Common myeloid progenitor, CD34-positive (primary cell): ENCODE measurements at regions not wholly inside any gene's neighbourhood (a gene's known extent, or its start where the extent isn't known, plus 50 kb on each side); places are given as distances from the start of the nearest gene placed in this dataset.

Source experiments
- CTCF ChIA-PET: fragments of 350-600 bp; sonication (Branson Sonifier 250); formaldehyde crosslinking; loops from one replicate; lab custom pipeline; 2021; ENCODE audit warnings: antibody characterized with exemption; lab: Charles Lee
- POLR2A ChIA-PET: fragments of 350-600 bp; sonication (Branson Sonifier 250); formaldehyde crosslinking; loops from one replicate; lab custom pipeline; 2021; ENCODE audit warnings: antibody characterized with exemption; lab: Charles Lee
- DNase-seq, 3 donors: peaks; one replicate each; pipeline versions ENCODE4 v3.0.0 to v3.0.0-alpha.2; 2013
- H3K27ac ChIP-seq, 2 experiments: 1 replicate in 1 of 2; 2 replicates in 1 of 2; pipeline ENCODE4 v1.7.0; 2013; ENCODE audit warnings: inconsistent platforms in 2 of 2, low read length in 2 of 2, mild to moderate bottlenecking in 2 of 2, low read depth in 1 of 2, moderate library complexity in 1 of 2; ENCODE audit not compliant: severe bottlenecking in 2 of 2, insufficient read depth in 1 of 2, poor library complexity in 1 of 2
- H3K27me3 ChIP-seq, 5 experiments: replicated peaks in 2 of 5; 1 replicate in 3 of 5; 2 replicates in 2 of 5; pipeline versions ENCODE4 v1.6.1 to v1.7.0; 2013; ENCODE audit warnings: low read length in 4 of 5, mild to moderate bottlenecking in 2 of 5, moderate library complexity in 2 of 5, inconsistent platforms in 1 of 5; ENCODE audit not compliant: insufficient read depth in 5 of 5, control insufficient read depth in 4 of 5
- H3K36me3 ChIP-seq, 4 experiments: 1 replicate in 2 of 4; 2 replicates in 2 of 4; pipeline versions ENCODE4 v1.6.1 to v1.7.0; 2013; ENCODE audit warnings: low read length in 3 of 4, control low read depth in 1 of 4, mild to moderate bottlenecking in 1 of 4; ENCODE audit not compliant: control insufficient read depth in 4 of 4, insufficient read depth in 4 of 4
- H3K4me1 ChIP-seq, 4 experiments: 1 replicate in 3 of 4; 2 replicates in 1 of 4; pipeline versions ENCODE4 v1.6.1 to v1.7.1; 2013; ENCODE audit warnings: low read length in 3 of 4, mild to moderate bottlenecking in 3 of 4, control low read depth in 1 of 4, inconsistent platforms in 1 of 4, moderate library complexity in 1 of 4; ENCODE audit not compliant: control insufficient read depth in 4 of 4, insufficient read depth in 4 of 4; ENCODE audit errors: control extremely low read depth in 1 of 4
- H3K4me3 ChIP-seq, 7 experiments: 1 replicate in 4 of 7; 2 replicates in 3 of 7; pipeline versions ENCODE4 v1.5.1 to v1.7.0; 2013; ENCODE audit warnings: mild to moderate bottlenecking in 7 of 7, low read length in 6 of 7, moderate library complexity in 6 of 7, inconsistent platforms in 2 of 7, low read depth in 2 of 7, control low read depth in 1 of 7; ENCODE audit not compliant: insufficient read depth in 4 of 7, control insufficient read depth in 1 of 7; ENCODE audit errors: extremely low read depth in 1 of 7
- H3K9me3 ChIP-seq, 5 experiments: 1 replicate in 4 of 5; 2 replicates in 1 of 5; pipeline versions ENCODE4 v1.6.1 to v1.7.1; 2013; ENCODE audit warnings: low read length in 4 of 5, mild to moderate bottlenecking in 2 of 5, inconsistent platforms in 1 of 5, low read depth in 1 of 5, moderate library complexity in 1 of 5; ENCODE audit not compliant: control insufficient read depth in 4 of 5, insufficient read depth in 2 of 5; ENCODE audit errors: control extremely low read depth in 1 of 5
- WGBS: methylation state at CpG from one replicate; pipeline ENCODE4 v1.1.5; 2013; ENCODE audit not compliant: insufficient coverage; 5-methylcytosine and 5-hydroxymethylcytosine counted together

- no peak overlapping the region for H3K4me3 ChIP-seq
- peaks cover 0 to 16% (median 7%) of the 10 kb centered on the region in 5 experiments for H3K9me3 ChIP-seq
- CTCF ChIA-PET = interaction anchor here (1.6 kb wide), 1 partner anchor 11 kb away, joined by 3 read pairs; no protein-coding TSS in a partner anchor
- WGBS = 0% methylated on average over 1 of the region's 3 CpGs
- H3K36me3 ChIP-seq = no peaks in the 10 kb centered on the region
- no peaks in the 10 kb centered on the region for H3K27me3 ChIP-seq
- peaks cover 0 to 4% (median 0%) of the 10 kb centered on the region in 4 experiments for H3K4me1 ChIP-seq
- POLR2A ChIA-PET = no interaction called here
- H3K27ac ChIP-seq = no peak overlapping the region
- peak; percentile 53 to 93 (median 86) for DNase-seq
Observed at GRCh38 chr2:166792808-166793207, 95.5 kb upstream of the XIRP2 start.

DNA sequence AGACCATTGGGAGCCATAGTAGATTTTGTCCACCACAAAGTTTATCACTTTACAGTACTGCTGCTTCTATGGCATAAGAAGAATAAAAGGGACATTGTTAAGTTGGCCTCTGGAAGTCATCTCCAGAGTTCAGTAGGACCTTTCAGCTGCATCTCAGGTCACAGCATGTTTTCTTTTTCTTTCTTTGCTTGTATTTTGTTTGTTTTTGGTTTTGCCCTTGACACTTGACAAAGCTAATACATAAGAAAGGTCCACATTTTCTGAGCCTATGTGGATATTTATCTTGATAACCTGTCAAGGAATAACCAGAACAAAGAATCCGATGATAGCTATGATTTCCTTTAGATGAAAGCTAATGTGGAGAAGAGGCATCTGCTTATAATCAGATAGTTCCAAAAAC is 101.6 kb upstream of the XIRP2 start:
- Histone ChIP-seq H3K36me3 (no peaks in the 10 kb centered on the region), H3K4me3 (no peak overlapping the region), H3K27me3 (no peaks in the 10 kb centered on the region), H3K27ac (no peak overlapping the region), H3K9me3 (peaks cover 0 to 4% (median 0%) of the 10 kb centered on the region in 5 experiments), H3K4me1 (peaks cover 0 to 7% (median 4%) of the 10 kb centered on the region in 4 experiments)
- ChIA-PET POLR2A (no interaction called here), CTCF (no interaction called here)
- 100% methylated on average over 1 of the region's 1 CpG for WGBS
- DNase-seq = no peak

DNA sequence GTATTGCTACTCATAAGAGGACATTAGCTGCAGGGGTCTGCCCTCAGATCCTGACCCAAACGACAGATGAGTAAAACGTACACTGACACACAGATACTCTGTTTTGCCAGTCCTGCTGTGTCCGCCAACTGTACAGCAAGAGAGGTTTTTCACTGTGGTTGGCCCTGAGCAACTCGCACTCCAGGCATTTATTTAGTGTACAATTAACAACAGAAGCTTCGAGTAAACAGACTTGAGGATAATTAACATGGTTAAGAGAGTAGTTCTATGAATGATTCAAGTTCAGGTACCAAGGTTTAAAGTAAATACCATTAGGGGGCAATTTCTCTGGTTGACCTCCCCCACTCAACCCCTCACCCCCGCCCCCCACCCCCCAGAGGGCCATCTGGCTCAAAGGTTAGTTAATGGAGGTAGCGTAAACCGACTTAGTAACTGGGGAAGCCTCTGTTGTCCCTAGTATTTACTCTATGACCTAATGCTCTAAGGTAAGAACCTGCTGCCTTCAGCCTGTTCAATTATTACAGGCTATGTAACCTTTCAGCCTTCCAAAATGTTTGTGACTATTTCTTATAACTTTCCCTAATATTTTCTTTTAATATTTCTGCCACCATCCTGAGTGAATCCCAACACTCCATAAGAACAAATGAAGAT is 103.9 kb upstream of the XIRP2 start:
- ChIA-PET CTCF (no interaction called here), POLR2A (no interaction called here)
- Histone ChIP-seq H3K9me3 (no peaks in the 10 kb centered on the region), H3K4me3 (no peak overlapping the region), H3K27me3 (no peaks in the 10 kb centered on the region), H3K27ac (no peak overlapping the region), H3K4me1 (peaks cover 0 to 7% (median 4%) of the 10 kb centered on the region in 4 experiments), H3K36me3 (no peaks in the 10 kb centered on the region)
- no peak for DNase-seq
- 98% methylated on average over 5 of the region's 8 CpGs for WGBS

DNA sequence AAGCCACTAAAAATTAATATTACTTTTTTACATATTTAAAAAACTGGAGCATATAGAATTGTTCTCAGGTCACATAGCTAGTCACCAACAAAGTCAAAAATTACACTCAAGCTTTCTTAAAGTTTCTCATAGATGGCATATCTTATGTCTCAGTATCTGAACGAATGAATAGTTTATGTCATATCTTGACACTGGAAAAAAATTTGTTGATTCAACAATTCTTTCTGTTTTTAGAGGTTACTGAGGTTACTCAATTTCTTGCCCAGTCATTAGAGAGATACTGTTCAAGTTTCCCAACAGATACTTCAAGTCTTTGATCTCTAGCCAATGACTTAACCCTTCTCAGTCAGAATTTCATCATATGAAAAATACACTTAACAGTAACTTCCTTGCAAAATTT is 113.1 kb upstream of the XIRP2 start:
- H3K9me3 ChIP-seq = peaks cover 0 to 1% (median 0%) of the 10 kb centered on the region in 5 experiments
- no peak overlapping the region for H3K27ac ChIP-seq
- H3K27me3 ChIP-seq = no peaks in the 10 kb centered on the region
- no peak overlapping the region for H3K4me3 ChIP-seq
- DNase-seq = no peak
- ChIA-PET CTCF (no interaction called here), POLR2A (no interaction called here)
- no peaks in the 10 kb centered on the region for H3K36me3 ChIP-seq
- WGBS = no CpG with 5 or more reads among the region's 1 CpG
- no peaks in the 10 kb centered on the region for H3K4me1 ChIP-seq

- no peak overlapping the region for H3K4me3 ChIP-seq
- no peaks in the 10 kb centered on the region for H3K27me3 ChIP-seq
- peaks cover 0 to 1% (median 0%) of the 10 kb centered on the region in 5 experiments for H3K9me3 ChIP-seq
- no peaks in the 10 kb centered on the region for H3K36me3 ChIP-seq
- no peak for DNase-seq
- ChIA-PET POLR2A (no interaction called here), CTCF (no interaction called here)
- WGBS = 92% methylated on average over 2 of the region's 3 CpGs
- H3K4me1 ChIP-seq = no peaks in the 10 kb centered on the region
- no peak overlapping the region for H3K27ac ChIP-seq
Observed at GRCh38 chr2:166773308-166773949, 114.9 kb upstream of the XIRP2 start.

- Histone ChIP-seq H3K36me3 (no peaks in the 10 kb centered on the region), H3K27ac (no peak overlapping the region), H3K4me1 (peaks cover 0 to 2% (median 0%) of the 10 kb centered on the region in 4 experiments), H3K27me3 (no peaks in the 10 kb centered on the region), H3K9me3 (no peaks in the 10 kb centered on the region), H3K4me3 (no peak overlapping the region)
- peak in 2 of 3 donors; percentile 14 to 44 for DNase-seq
- WGBS = no CpG with 5 or more reads among the region's 1 CpG
- CTCF ChIA-PET = no interaction called here
- POLR2A ChIA-PET = no interaction called here
Observed at GRCh38 chr2:166768393-166769123, 119.7 kb upstream of the XIRP2 start.
